Adipocyte (in vitro differentiated cells): ENCODE measurements at regions not wholly inside any gene's neighbourhood (a gene's known extent, or its start where the extent isn't known, plus 50 kb on each side); places are given as distances from the start of the nearest gene placed in this dataset.

ENCODE experiments used
- DNase-seq: peaks from one replicate; pipeline ENCODE4 v3.0.0-alpha.2; 2015; ENCODE audit warnings: low read depth
- H3K27me3 ChIP-seq: replicated peaks from 2 replicates; pipeline ENCODE4 v1.7.0; 2013; ENCODE audit warnings: mild to moderate bottlenecking, low read length, moderate library complexity; ENCODE audit not compliant: control insufficient read depth, insufficient read depth
- H3K36me3 ChIP-seq: 2 replicates; pipeline ENCODE4 v1.7.0; 2013; ENCODE audit warnings: low read length, mild to moderate bottlenecking, moderate library complexity; ENCODE audit not compliant: control insufficient read depth, insufficient read depth, severe bottlenecking
- H3K4me1 ChIP-seq: 2 replicates; pipeline ENCODE4 v1.7.0; 2013; ENCODE audit warnings: mild to moderate bottlenecking, low read length, moderate library complexity; ENCODE audit not compliant: control insufficient read depth, insufficient read depth
- H3K4me3 ChIP-seq: 2 replicates; pipeline ENCODE4 v1.7.0; 2013; ENCODE audit warnings: mild to moderate bottlenecking, low read length, moderate library complexity
- H3K9ac ChIP-seq: 2 replicates; pipeline ENCODE4 v1.7.0; 2013; ENCODE audit warnings: mild to moderate bottlenecking, low read length, moderate library complexity
- H3K9me3 ChIP-seq: 2 replicates; pipeline ENCODE4 v1.7.0; 2013; ENCODE audit warnings: mild to moderate bottlenecking, low read length, moderate library complexity; ENCODE audit not compliant: control insufficient read depth

GRCh38 chr7:119696336-119696735 lies 576.6 kb upstream of the KCND2 start:
- H3K9ac ChIP-seq = no peak overlapping the region

GRCh38 chr7:119703895-119704294 lies 569.1 kb upstream of the KCND2 start:
- Histone ChIP-seq H3K9ac (no peak overlapping the region), H3K9me3 (peaks cover 17% of the 10 kb centered on the region), H3K27me3 (no peaks in the 10 kb centered on the region), H3K36me3 (no peaks in the 10 kb centered on the region), H3K4me1 (no peaks in the 10 kb centered on the region), H3K4me3 (no peak overlapping the region)
- DNase-seq = no peak

More at GRCh38 chr7:119696336-119696735, 576.6 kb upstream of the KCND2 start:
- Histone ChIP-seq H3K36me3 (no peaks in the 10 kb centered on the region), H3K4me3 (no peak overlapping the region), H3K9me3 (peaks cover 14% of the 10 kb centered on the region), H3K27me3 (no peaks in the 10 kb centered on the region), H3K4me1 (no peaks in the 10 kb centered on the region)
- no peak for DNase-seq

- no peaks in the 10 kb centered on the region for H3K27me3 ChIP-seq
- no peaks in the 10 kb centered on the region for H3K36me3 ChIP-seq
- peaks cover 17% of the 10 kb centered on the region for H3K9me3 ChIP-seq
- H3K4me3 ChIP-seq = no peak overlapping the region
- no peak overlapping the region for H3K9ac ChIP-seq
- no peaks in the 10 kb centered on the region for H3K4me1 ChIP-seq
- no peak for DNase-seq
These were observed 566.4 kb upstream of the KCND2 start for GRCh38 chr7:119706608-119707007.

GRCh38 chr7:119708891-119709290 lies 564.1 kb upstream of the KCND2 start:
- no peaks in the 10 kb centered on the region for H3K27me3 ChIP-seq
- no peak for DNase-seq
- H3K4me3 ChIP-seq = no peak overlapping the region
- peaks cover 8% of the 10 kb centered on the region for H3K9me3 ChIP-seq
- no peaks in the 10 kb centered on the region for H3K36me3 ChIP-seq
- no peaks in the 10 kb centered on the region for H3K4me1 ChIP-seq
- no peak overlapping the region for H3K9ac ChIP-seq

DNA sequence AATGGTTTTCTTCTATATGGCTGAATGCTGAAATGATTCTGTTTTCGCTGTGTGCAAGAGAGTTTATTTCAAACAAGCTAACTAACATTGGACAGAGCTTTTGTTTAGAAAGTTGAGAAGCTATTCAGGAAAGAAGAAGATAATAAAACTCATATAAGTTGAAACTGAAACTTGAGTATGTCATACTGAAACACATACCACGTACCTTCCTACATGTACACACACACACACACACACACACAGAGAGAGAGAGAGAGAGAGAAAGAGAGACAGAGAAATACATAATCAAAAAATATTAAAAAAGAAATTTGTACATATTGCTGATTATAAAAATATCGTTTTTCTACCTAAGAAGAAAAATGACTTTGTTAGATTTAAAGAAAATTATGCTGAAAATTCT lies 561.9 kb upstream of the KCND2 start:
- Histone ChIP-seq H3K27me3 (no peaks in the 10 kb centered on the region), H3K4me1 (no peaks in the 10 kb centered on the region), H3K4me3 (no peak overlapping the region), H3K36me3 (no peaks in the 10 kb centered on the region), H3K9me3 (no peaks in the 10 kb centered on the region), H3K9ac (no peak overlapping the region)
- no peak for DNase-seq

GRCh38 chr7:119712886-119713462 lies 560.0 kb upstream of the KCND2 start:
- no peaks in the 10 kb centered on the region for H3K36me3 ChIP-seq
- no peak overlapping the region for H3K9ac ChIP-seq
- no peaks in the 10 kb centered on the region for H3K27me3 ChIP-seq
- H3K9me3 ChIP-seq = no peaks in the 10 kb centered on the region
- DNase-seq = no peak
- H3K4me1 ChIP-seq = no peaks in the 10 kb centered on the region
- H3K4me3 ChIP-seq = no peak overlapping the region

DNA sequence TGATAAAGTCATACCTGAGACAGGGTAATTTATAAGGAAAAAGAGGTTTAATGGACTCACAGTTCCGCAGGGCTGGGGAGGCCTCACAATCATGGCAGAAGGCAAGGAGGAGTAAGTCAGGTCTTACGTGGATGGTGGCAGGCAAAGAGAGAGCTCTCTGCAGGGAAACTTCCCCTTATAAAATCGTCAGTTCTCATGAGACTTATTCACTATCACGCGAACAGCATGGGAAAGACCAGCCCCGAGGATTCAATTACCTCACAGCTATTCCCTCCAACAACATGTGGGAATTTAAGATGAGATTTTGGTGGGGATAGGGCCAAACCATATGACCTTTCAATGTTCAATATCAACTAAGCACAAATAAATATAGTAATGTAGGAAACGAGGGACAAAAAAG lies 559.4 kb upstream of the KCND2 start:
- Histone ChIP-seq H3K9ac (no peak overlapping the region), H3K9me3 (no peaks in the 10 kb centered on the region), H3K4me3 (no peak overlapping the region), H3K27me3 (no peaks in the 10 kb centered on the region), H3K4me1 (no peaks in the 10 kb centered on the region), H3K36me3 (no peaks in the 10 kb centered on the region)
- DNase-seq = no peak

DNA sequence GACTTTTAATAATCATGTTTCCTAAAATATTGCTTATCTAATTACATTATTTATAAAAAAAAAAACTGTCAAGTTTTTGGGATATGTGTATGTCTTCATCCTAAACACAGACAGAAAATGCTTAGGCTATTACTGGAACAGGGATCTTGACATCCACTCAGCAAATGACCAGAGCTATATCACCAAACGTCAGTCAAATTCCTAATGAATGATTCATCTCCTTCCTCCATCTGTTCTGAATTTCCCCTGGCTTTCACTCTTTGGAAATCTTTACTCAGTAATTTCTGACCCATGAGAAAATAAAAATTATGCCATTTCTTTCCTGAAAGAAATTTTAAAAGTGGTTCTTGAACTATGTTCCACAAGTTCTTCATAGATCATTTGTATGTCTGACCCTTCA lies 552.4 kb upstream of the KCND2 start:
- peak; percentile 92 for DNase-seq
- peaks cover 10% of the 10 kb centered on the region for H3K4me1 ChIP-seq
- no peaks in the 10 kb centered on the region for H3K9me3 ChIP-seq
- no peaks in the 10 kb centered on the region for H3K36me3 ChIP-seq
- no peak overlapping the region for H3K4me3 ChIP-seq
- no peaks in the 10 kb centered on the region for H3K27me3 ChIP-seq
- no peak overlapping the region for H3K9ac ChIP-seq

DNA sequence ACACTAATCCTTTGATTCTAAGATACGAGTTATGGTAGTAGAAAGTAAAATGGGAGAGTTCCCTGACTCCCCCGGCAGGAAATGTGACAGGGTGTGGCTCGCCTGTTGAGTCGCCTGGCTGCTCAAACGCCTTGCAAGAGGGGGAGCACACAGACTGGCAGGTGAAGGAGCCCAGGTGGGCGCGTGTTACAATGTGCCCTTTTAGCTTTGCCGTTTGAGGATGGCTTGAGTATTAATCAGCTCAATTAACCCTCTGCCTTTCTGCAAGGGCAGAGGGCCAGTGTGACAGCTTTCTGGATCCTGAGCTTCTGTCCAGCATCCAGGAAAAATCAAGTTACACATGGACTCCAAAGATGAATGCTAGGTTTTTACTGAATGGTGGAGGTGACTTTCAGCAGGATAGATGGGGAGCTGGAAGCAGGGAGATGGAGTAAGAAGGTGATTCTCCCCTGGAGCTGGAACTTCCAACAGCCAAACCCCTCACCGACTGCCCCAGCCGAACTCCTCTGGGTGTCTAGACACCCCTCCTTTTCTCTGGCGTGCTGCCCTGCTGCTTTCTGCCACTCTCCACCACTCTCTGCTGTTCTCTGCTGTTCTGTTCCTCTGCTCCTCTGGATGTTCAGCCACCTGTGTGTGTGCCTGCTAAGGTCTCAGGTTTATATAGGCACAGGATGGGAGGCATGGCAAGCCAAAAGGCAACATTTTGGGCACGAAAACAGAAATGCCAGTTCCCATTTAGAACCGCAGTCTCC lies 548.8 kb upstream of the KCND2 start:
- H3K9ac ChIP-seq = no peak overlapping the region
- no peaks in the 10 kb centered on the region for H3K9me3 ChIP-seq
- H3K4me1 ChIP-seq = peaks cover 10% of the 10 kb centered on the region
- no peak overlapping the region for H3K4me3 ChIP-seq
- DNase-seq = no peak
- H3K27me3 ChIP-seq = no peaks in the 10 kb centered on the region
- H3K36me3 ChIP-seq = no peaks in the 10 kb centered on the region

DNA sequence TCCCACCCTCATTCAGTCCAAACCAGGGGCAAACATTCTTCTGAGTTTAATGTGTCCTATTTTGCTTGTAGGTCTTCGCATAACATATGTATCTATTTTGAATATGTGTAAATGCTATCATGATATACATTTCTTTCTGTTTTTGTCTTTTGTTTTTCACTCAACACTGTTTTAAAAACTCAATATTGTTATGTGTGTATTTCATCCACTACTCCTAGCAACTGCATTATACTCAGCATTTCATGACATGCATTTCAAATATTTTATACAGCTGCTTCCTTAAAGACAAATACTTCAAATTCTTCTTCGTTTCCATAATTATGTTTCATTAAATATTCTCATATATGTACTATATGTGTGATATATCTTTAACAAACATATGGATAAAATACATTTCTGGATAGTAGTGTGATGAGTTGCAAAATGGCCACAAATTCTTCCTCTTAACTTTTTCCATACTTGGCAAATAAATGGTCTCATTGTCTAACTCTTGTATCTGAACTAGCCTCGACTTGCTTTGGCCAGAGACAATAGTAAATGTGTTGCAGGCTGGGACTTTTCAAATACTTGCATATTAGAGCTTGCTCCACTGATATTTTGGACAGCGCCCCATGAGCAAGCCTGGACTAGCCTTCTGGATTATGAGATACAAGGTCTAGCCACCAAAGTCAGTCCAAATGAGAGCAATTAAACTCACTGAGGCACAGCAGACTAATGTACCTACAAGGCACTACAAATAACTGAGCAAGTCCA lies 539.7 kb upstream of the KCND2 start:
- no peaks in the 10 kb centered on the region for H3K9me3 ChIP-seq
- no peaks in the 10 kb centered on the region for H3K36me3 ChIP-seq
- H3K27me3 ChIP-seq = no peaks in the 10 kb centered on the region
- H3K4me1 ChIP-seq = no peaks in the 10 kb centered on the region
- no peak overlapping the region for H3K4me3 ChIP-seq
- no peak overlapping the region for H3K9ac ChIP-seq
- peak; percentile 36 for DNase-seq

- no peak overlapping the region for H3K9ac ChIP-seq
- H3K9me3 ChIP-seq = no peaks in the 10 kb centered on the region
- no peak overlapping the region for H3K4me3 ChIP-seq
- no peak for DNase-seq
- no peaks in the 10 kb centered on the region for H3K4me1 ChIP-seq
- no peaks in the 10 kb centered on the region for H3K27me3 ChIP-seq
- no peaks in the 10 kb centered on the region for H3K36me3 ChIP-seq
These were observed 535.6 kb upstream of the KCND2 start for GRCh38 chr7:119737390-119737789.
